ENCODE measurements at regions not wholly inside any gene's neighbourhood (a gene's known extent, or its start where the extent isn't known, plus 50 kb on each side); places are given as distances from the start of the nearest gene placed in this dataset.

GRCh38 chr5:111655169-111655924, 101.6 kb downstream of the NREP start:
- TF ChIP-seq SIN3A (IDR thresholded peaks at IDR 0.05; ENCODE audit: borderline replicate concordance, low read depth, low read length) (no peak), CTCF (CRISPR knock-in tag; IDR thresholded peaks at IDR 0.05) (no peak), NPAS2 (CRISPR knock-in tag; IDR thresholded peaks at IDR 0.05; ENCODE audit: borderline replicate concordance) (no peak)
